ENCODE measurements at regions not wholly inside any gene's neighbourhood (a gene's known extent, or its start where the extent isn't known, plus 50 kb on each side); places are given as distances from the start of the nearest gene placed in this dataset.
A peak's percentile ranks its signal among the peaks of the same experiment; 100 is the strongest.

- H3K4me3 ChIP-seq = no peak overlapping the region
- H3K27ac ChIP-seq = no peak overlapping the region
- no peak for DNase-seq (ENCODE audit: low spot score)
- H3K27me3 ChIP-seq = no peaks in the 10 kb centered on the region
- no peaks in the 10 kb centered on the region for H3K4me1 ChIP-seq
- TF ChIP-seq CTCF (IDR thresholded peaks at IDR 0.05) = no peak
- H3K36me3 ChIP-seq = no peaks in the 10 kb centered on the region
- no peaks in the 10 kb centered on the region for H3K9me3 ChIP-seq
Observed at GRCh38 chr5:107063511-107063910, 607.2 kb downstream of the EFNA5 start.

- no peak for TF ChIP-seq CTCF (IDR thresholded peaks at IDR 0.05)
- no peak for DNase-seq (ENCODE audit: low spot score)
- Histone ChIP-seq H3K27ac (peak overlapping the region in 1 of 2 donors; percentile 48), H3K4me3 (no peak overlapping the region), H3K36me3 (no peaks in the 10 kb centered on the region), H3K4me1 (no peaks in the 10 kb centered on the region), H3K27me3 (no peaks in the 10 kb centered on the region), H3K9me3 (no peaks in the 10 kb centered on the region)
Observed at GRCh38 chr5:107058803-107059202, 611.9 kb downstream of the EFNA5 start.

GRCh38 chr5:107058235-107058634, 612.5 kb downstream of the EFNA5 start:
- DNase-seq (ENCODE audit: low spot score) = no peak
- H3K27ac ChIP-seq = peak overlapping the region in 1 of 2 donors; percentile 48
- no peaks in the 10 kb centered on the region for H3K27me3 ChIP-seq
- no peak for TF ChIP-seq CTCF (IDR thresholded peaks at IDR 0.05)
- no peaks in the 10 kb centered on the region for H3K9me3 ChIP-seq
- H3K36me3 ChIP-seq = no peaks in the 10 kb centered on the region
- no peak overlapping the region for H3K4me3 ChIP-seq
- no peaks in the 10 kb centered on the region for H3K4me1 ChIP-seq

GRCh38 chr5:107056278-107056677, 614.5 kb downstream of the EFNA5 start:
- Histone ChIP-seq H3K36me3 (no peaks in the 10 kb centered on the region), H3K4me1 (no peaks in the 10 kb centered on the region), H3K9me3 (no peaks in the 10 kb centered on the region), H3K27ac (peak overlapping the region; percentile 47 to 62), H3K4me3 (no peak overlapping the region), H3K27me3 (no peaks in the 10 kb centered on the region)
- no peak for TF ChIP-seq CTCF (IDR thresholded peaks at IDR 0.05)
- no peak for DNase-seq (ENCODE audit: low spot score)

- DNase-seq (ENCODE audit: low spot score) = no peak
- Histone ChIP-seq H3K27ac (no peak overlapping the region), H3K9me3 (no peaks in the 10 kb centered on the region), H3K4me3 (no peak overlapping the region), H3K4me1 (no peaks in the 10 kb centered on the region), H3K36me3 (no peaks in the 10 kb centered on the region), H3K27me3 (no peaks in the 10 kb centered on the region)
- no peak for TF ChIP-seq CTCF (IDR thresholded peaks at IDR 0.05)
Observed at GRCh38 chr5:107047048-107047447, 623.7 kb downstream of the EFNA5 start.

- Histone ChIP-seq H3K27ac (no peak overlapping the region), H3K4me3 (no peak overlapping the region), H3K4me1 (no peaks in the 10 kb centered on the region), H3K36me3 (no peaks in the 10 kb centered on the region), H3K27me3 (no peaks in the 10 kb centered on the region), H3K9me3 (no peaks in the 10 kb centered on the region)
- no peak for DNase-seq (ENCODE audit: low spot score)
- no peak for TF ChIP-seq CTCF (IDR thresholded peaks at IDR 0.05)
Observed at GRCh38 chr5:107043665-107044064, 627.1 kb downstream of the EFNA5 start.
